CD4-positive, alpha-beta memory T cell (primary cell): ENCODE measurements at regions not wholly inside any gene's neighbourhood (a gene's known extent, or its start where the extent isn't known, plus 50 kb on each side); places are given as distances from the start of the nearest gene placed in this dataset.

ENCODE experiments used
- CTCF ChIA-PET: fragments of 350-600 bp; sonication (Branson Sonifier 250); formaldehyde crosslinking; loops from one replicate; lab custom pipeline; 2021; ENCODE audit warnings: inconsistent platforms; ENCODE audit not compliant: partially characterized antibody; lab: Charles Lee
- POLR2A ChIA-PET: fragments of 350-600 bp; sonication (Branson Sonifier 250); formaldehyde crosslinking; loops from one replicate; lab custom pipeline; 2021; ENCODE audit not compliant: partially characterized antibody; lab: Charles Lee
- DNase-seq, 5 donors: peaks; one replicate each; pipeline versions ENCODE4 v3.0.0 to v3.0.0-alpha.2; 2020 to 2022; ENCODE audit warnings: mixed read lengths in 1 of 5
- H3K27ac ChIP-seq: one replicate; pipeline ENCODE4 v1.7.0; 2013; ENCODE audit warnings: low read depth, low read length
- H3K27me3 ChIP-seq: 2 replicates; pipeline ENCODE4 v1.7.0; 2013; ENCODE audit warnings: mild to moderate bottlenecking, low read length, moderate library complexity; ENCODE audit not compliant: insufficient read depth
- H3K36me3 ChIP-seq: 2 replicates; pipeline ENCODE4 v1.7.0; 2013; ENCODE audit warnings: mild to moderate bottlenecking, low read length, moderate library complexity; ENCODE audit not compliant: insufficient read depth
- H3K4me1 ChIP-seq: 2 replicates; pipeline ENCODE4 v1.7.0; 2013; ENCODE audit warnings: mild to moderate bottlenecking, low read length, moderate library complexity; ENCODE audit not compliant: insufficient read depth
- H3K4me3 ChIP-seq, 2 donors: one replicate each; pipeline ENCODE4 v1.7.0; 2013; ENCODE audit warnings: low read length in 2 of 2, mild to moderate bottlenecking in 1 of 2
- H3K9me3 ChIP-seq, 2 donors: one replicate each; pipeline ENCODE4 v1.7.0; 2013; ENCODE audit warnings: low read length in 2 of 2, control low read depth in 1 of 2; ENCODE audit not compliant: control insufficient read depth in 1 of 2
- H3K27ac Mint-ChIP-seq, 7 donors: one replicate each; pipeline ENCODE4 v1.8.0; 2020 to 2021; ENCODE audit warnings: mixed read lengths in 7 of 7, mild to moderate bottlenecking in 6 of 7, inconsistent platforms in 3 of 7, moderate library complexity in 3 of 7
- H3K27me3 Mint-ChIP-seq, 2 donors: one replicate each; pipeline ENCODE4 v1.8.0; 2020 to 2021; ENCODE audit warnings: mixed read lengths in 2 of 2
- H3K36me3 Mint-ChIP-seq, 2 donors: one replicate each; pipeline ENCODE4 v1.8.0; 2020 to 2021; ENCODE audit warnings: mixed read lengths in 2 of 2, inconsistent platforms in 1 of 2, mild to moderate bottlenecking in 1 of 2
- H3K4me1 Mint-ChIP-seq, 4 donors: one replicate each; pipeline ENCODE4 v1.8.0; 2020 to 2021; ENCODE audit warnings: mixed read lengths in 4 of 4, mild to moderate bottlenecking in 1 of 4
- H3K4me3 Mint-ChIP-seq, 8 donors: one replicate each; pipeline ENCODE4 v1.8.0; 2020 to 2021; ENCODE audit warnings: mixed read lengths in 8 of 8, mild to moderate bottlenecking in 7 of 8, moderate library complexity in 6 of 8, inconsistent platforms in 3 of 8
- H3K9me3 Mint-ChIP-seq, 8 donors: one replicate each; pipeline ENCODE4 v1.8.0; 2020 to 2021; ENCODE audit warnings: mixed read lengths in 8 of 8, mild to moderate bottlenecking in 5 of 8, inconsistent platforms in 3 of 8, moderate library complexity in 1 of 8
- intact Hi-C: fragments of 100-400 bp; cut with micrococcal nuclease; formaldehyde crosslinking; loops from one replicate; pipeline ENCODE4 v1.15.1; 2023

DNA sequence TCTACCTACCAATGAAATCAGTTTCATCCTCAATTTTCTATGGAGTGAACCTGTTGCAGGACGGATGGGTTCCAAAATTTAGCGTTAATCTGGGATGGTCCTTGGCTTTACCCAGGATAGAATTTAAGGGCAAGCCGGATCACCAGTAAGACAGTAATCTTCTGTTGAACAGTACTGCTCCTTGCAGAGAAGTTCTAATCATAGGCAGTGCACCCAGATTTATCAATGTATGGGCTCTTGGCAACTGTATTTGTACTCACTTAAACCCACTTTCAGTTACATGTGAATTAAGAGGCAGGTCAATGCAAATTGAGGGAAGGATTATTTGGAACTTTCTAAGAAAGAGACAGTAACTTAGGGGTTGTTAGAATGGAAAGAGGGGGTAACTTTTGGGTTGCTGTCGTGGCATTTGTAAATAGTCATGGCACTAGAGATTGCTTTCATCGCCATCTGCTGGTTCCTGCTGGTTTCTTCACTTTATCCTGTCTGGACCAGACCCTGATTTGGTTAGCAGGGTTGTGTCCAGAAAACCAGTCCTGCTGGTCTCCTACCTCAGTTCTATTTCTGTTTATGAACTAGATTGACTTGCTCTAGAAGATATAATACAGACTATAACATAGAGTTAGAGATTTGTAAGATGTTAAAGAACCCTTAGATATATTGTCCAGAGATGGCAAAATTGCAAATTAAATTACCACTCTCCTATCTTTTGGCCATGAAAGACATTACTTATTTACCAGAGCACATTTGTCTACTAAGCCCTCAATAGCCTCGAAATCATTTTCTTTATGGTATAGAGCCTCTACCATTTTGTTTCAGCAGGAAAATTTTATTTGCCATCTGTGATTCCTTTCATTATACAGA is 646.3 kb downstream of the UTRN start:
- ChIA-PET POLR2A (no interaction called here), CTCF (interaction anchor here (0.9 to 2.1 kb wide), 2 partner anchors 13 to 349 kb away, joined by 3 to 6 read pairs; no protein-coding TSS in a partner anchor)
- peaks cover 3 to 8% of the 10 kb centered on the region in 2 donors for H3K27me3 Mint-ChIP-seq
- no peak overlapping the region for H3K4me3 Mint-ChIP-seq
- intact Hi-C loops: loop anchor here (1.0 kb wide), 1 partner anchor 349 kb away; no protein-coding TSS in a partner anchor
- Histone ChIP-seq H3K27ac (no peak overlapping the region), H3K9me3 (no peaks in the 10 kb centered on the region), H3K4me1 (no peaks in the 10 kb centered on the region), H3K27me3 (no peaks in the 10 kb centered on the region), H3K36me3 (no peaks in the 10 kb centered on the region), H3K4me3 (no peak overlapping the region)
- peaks cover 0 to 12% (median 7%) of the 10 kb centered on the region in 8 donors for H3K9me3 Mint-ChIP-seq
- no peaks in the 10 kb centered on the region for H3K36me3 Mint-ChIP-seq
- H3K27ac Mint-ChIP-seq: no peak overlapping the region
- peak in 4 of 5 donors; percentile 6 to 26 (median 18) for DNase-seq
- H3K4me1 Mint-ChIP-seq: no peaks in the 10 kb centered on the region

DNA sequence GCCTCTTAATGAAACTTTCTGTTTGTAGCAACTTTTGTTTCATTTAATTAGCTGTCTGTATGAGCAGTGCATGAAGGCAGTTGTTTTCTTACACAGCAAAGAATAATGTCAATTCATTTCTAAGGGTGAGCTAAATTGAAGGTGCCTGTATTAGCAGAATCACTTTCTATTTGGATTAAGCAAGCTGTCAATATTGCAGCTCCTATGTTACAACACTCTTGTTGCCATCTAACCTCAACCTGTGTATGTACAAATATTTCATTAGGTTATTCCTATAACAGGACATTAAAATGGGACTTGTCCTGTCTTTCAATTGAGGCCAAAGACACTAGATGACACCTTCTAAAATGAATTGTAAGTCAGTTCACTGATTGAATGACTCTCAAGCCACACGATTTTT is 647.5 kb downstream of the UTRN start:
- H3K27me3 ChIP-seq: no peaks in the 10 kb centered on the region
- no peak overlapping the region for H3K27ac ChIP-seq
- intact Hi-C loops: no loop called here
- H3K9me3 ChIP-seq: no peaks in the 10 kb centered on the region
- H3K36me3 ChIP-seq: no peaks in the 10 kb centered on the region
- peaks cover 0 to 12% (median 7%) of the 10 kb centered on the region in 8 donors for H3K9me3 Mint-ChIP-seq
- no peaks in the 10 kb centered on the region for H3K4me1 ChIP-seq
- H3K4me1 Mint-ChIP-seq: no peaks in the 10 kb centered on the region
- H3K4me3 Mint-ChIP-seq: no peak overlapping the region
- CTCF ChIA-PET: interaction anchor here (0.7 to 2.1 kb wide), 2 partner anchors 14 to 824 kb away, joined by 3 to 6 read pairs; no protein-coding TSS in a partner anchor
- no peak overlapping the region for H3K4me3 ChIP-seq
- no peak overlapping the region for H3K27ac Mint-ChIP-seq
- H3K36me3 Mint-ChIP-seq: no peaks in the 10 kb centered on the region
- no peak for DNase-seq
- peaks cover 3 to 8% of the 10 kb centered on the region in 2 donors for H3K27me3 Mint-ChIP-seq
- POLR2A ChIA-PET: no interaction called here

DNA sequence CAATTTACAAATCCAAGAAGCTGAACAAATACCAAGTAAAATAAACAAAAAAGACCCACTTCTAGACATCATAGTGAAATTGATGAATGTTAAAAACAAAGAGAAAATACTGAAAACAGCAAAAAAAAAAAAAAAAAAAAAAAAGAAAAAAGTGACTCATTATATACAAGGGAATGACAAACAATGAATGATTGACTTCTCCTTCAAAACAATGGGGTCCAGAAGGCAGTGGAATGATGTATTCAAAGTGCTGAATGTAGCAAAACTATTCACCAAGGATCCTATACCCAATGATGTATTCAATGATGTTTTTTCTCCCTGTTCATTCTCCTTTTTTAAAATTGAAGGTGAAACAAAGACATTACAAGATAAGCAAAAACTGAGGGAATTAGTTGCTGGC is 650.0 kb downstream of the UTRN start:
- CTCF ChIA-PET: no interaction called here
- intact Hi-C loops: no loop called here

DNA sequence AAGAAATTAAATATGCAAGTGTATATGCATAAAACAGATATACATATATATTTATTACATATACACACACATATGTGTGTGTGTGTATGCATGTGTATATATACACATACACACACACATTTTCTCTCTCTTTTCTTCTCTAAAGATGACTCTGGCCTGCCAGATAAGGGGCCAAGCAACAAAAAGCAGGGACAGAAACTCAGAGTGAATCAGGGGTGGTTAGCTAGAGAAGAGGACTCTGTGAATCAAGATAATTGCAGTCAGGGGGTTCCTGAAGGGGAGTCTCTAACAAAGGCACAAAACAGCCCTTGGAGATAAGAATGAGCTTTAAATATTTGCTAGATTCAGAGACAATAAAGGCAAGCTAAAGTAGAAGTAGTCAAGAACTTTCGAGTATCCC is 650.5 kb downstream of the UTRN start:
- Mint-ChIP-seq H3K9me3 (peaks cover 0 to 12% (median 7%) of the 10 kb centered on the region in 8 donors), H3K4me3 (no peak overlapping the region), H3K4me1 (no peaks in the 10 kb centered on the region), H3K27me3 (peaks cover 2 to 3% of the 10 kb centered on the region in 2 donors), H3K27ac (no peak overlapping the region), H3K36me3 (no peaks in the 10 kb centered on the region)
- Histone ChIP-seq H3K36me3 (no peaks in the 10 kb centered on the region), H3K4me1 (no peaks in the 10 kb centered on the region), H3K27ac (no peak overlapping the region), H3K9me3 (no peaks in the 10 kb centered on the region), H3K27me3 (no peaks in the 10 kb centered on the region), H3K4me3 (no peak overlapping the region)
- POLR2A ChIA-PET: no interaction called here
- CTCF ChIA-PET: no interaction called here
- intact Hi-C loops: no loop called here
- DNase-seq: no peak

More for the DNA sequence above, 650.0 kb downstream of the UTRN start:
- H3K9me3 ChIP-seq: no peaks in the 10 kb centered on the region
- H3K27ac ChIP-seq: no peak overlapping the region
- Mint-ChIP-seq H3K27ac (no peak overlapping the region), H3K4me1 (no peaks in the 10 kb centered on the region), H3K36me3 (no peaks in the 10 kb centered on the region), H3K4me3 (no peak overlapping the region), H3K27me3 (peaks cover 2 to 3% of the 10 kb centered on the region in 2 donors), H3K9me3 (peaks cover 0 to 12% (median 7%) of the 10 kb centered on the region in 8 donors)
- H3K36me3 ChIP-seq: no peaks in the 10 kb centered on the region
- no peak overlapping the region for H3K4me3 ChIP-seq
- POLR2A ChIA-PET: no interaction called here
- DNase-seq: no peak
- H3K4me1 ChIP-seq: no peaks in the 10 kb centered on the region
- no peaks in the 10 kb centered on the region for H3K27me3 ChIP-seq

DNA sequence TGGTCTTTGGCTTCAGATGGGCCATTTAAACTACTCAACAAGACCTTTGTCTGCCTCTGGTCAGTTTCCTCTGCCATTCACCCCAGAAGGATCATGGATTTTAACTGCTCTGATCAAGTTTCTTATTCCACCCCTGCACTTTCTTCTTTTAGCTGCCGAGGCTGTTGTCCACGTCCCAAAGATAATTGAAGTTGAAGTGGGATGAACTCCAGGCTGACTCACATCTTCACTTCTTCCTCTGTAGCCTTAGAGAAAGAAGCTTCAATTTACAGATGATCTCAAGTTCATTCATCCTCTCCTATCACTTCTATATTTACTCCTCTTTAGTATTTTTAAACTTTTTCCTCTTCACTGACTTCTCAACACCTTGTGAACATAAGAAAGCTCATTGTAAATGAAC is 651.6 kb downstream of the UTRN start:
- H3K27ac ChIP-seq: no peak overlapping the region
- CTCF ChIA-PET: no interaction called here
- POLR2A ChIA-PET: no interaction called here
- no peaks in the 10 kb centered on the region for H3K4me1 Mint-ChIP-seq
- H3K36me3 ChIP-seq: no peaks in the 10 kb centered on the region
- no peaks in the 10 kb centered on the region for H3K4me1 ChIP-seq
- H3K9me3 Mint-ChIP-seq: peaks cover 0 to 12% (median 7%) of the 10 kb centered on the region in 8 donors
- H3K27ac Mint-ChIP-seq: no peak overlapping the region
- no peak for DNase-seq
- no peaks in the 10 kb centered on the region for H3K36me3 Mint-ChIP-seq
- intact Hi-C loops: no loop called here
- H3K9me3 ChIP-seq: no peaks in the 10 kb centered on the region
- H3K27me3 ChIP-seq: no peaks in the 10 kb centered on the region
- no peak overlapping the region for H3K4me3 ChIP-seq
- H3K27me3 Mint-ChIP-seq: peaks cover 1 to 3% of the 10 kb centered on the region in 2 donors
- no peak overlapping the region for H3K4me3 Mint-ChIP-seq

DNA sequence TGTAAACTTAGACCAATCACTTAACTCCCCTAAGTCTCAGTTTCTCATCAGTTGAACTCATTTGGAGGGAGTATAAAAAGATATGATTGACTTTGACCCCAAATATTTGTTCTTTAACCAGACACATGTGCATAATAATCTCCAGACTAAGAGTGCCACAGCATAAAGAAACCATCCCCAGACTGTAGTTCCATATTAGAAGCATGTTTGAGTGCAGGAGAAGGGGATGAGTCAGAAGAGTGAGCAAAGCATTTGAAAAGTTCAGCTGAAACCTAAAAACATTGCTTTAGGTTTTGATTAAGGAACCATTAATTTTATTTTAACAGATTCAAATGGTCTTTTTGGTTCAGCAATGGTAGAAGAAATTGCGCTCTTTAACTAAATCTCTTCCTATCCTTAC is 654.8 kb downstream of the UTRN start:
- intact Hi-C loops: no loop called here
- POLR2A ChIA-PET: no interaction called here
- H3K36me3 Mint-ChIP-seq: no peaks in the 10 kb centered on the region
- Histone ChIP-seq H3K9me3 (no peaks in the 10 kb centered on the region), H3K27ac (no peak overlapping the region), H3K4me1 (no peaks in the 10 kb centered on the region), H3K4me3 (no peak overlapping the region), H3K27me3 (no peaks in the 10 kb centered on the region), H3K36me3 (no peaks in the 10 kb centered on the region)
- no peak overlapping the region for H3K27ac Mint-ChIP-seq
- no peak overlapping the region for H3K4me3 Mint-ChIP-seq
- DNase-seq: no peak
- H3K27me3 Mint-ChIP-seq: peaks cover 1 to 2% of the 10 kb centered on the region in 2 donors
- H3K9me3 Mint-ChIP-seq: peaks cover 0 to 6% (median 2%) of the 10 kb centered on the region in 8 donors
- no peaks in the 10 kb centered on the region for H3K4me1 Mint-ChIP-seq
- CTCF ChIA-PET: no interaction called here

DNA sequence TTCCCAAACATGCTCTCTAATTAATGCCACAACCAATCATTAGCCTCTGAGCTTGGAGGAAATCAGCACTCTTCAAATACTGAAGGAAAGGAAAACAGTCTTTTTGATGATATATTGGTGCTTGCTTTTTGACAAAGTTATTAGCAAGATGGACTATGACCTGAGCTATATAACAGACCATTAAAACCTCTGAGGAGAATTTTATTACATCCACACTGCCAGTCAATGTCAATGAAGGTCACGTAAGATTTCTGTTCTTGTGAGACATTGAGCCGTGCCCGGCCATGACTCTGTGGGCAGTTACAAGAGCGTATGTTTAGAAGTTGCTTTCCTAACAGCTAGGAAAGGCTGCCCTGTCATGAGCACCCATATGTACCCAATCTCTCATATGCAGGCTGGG is 659.0 kb downstream of the UTRN start:
- Mint-ChIP-seq H3K27me3 (peaks cover 2 to 3% of the 10 kb centered on the region in 2 donors), H3K27ac (no peak overlapping the region), H3K36me3 (no peaks in the 10 kb centered on the region), H3K4me3 (no peak overlapping the region), H3K9me3 (peaks cover 0 to 6% (median 0%) of the 10 kb centered on the region in 8 donors), H3K4me1 (no peaks in the 10 kb centered on the region)
- CTCF ChIA-PET: no interaction called here
- intact Hi-C loops: no loop called here
- H3K9me3 ChIP-seq: no peaks in the 10 kb centered on the region
- no peaks in the 10 kb centered on the region for H3K4me1 ChIP-seq
- POLR2A ChIA-PET: interaction anchor here (0.6 kb wide), 1 partner anchor 1858 kb away, joined by 3 read pairs; no protein-coding TSS in a partner anchor
- no peaks in the 10 kb centered on the region for H3K36me3 ChIP-seq
- no peak overlapping the region for H3K27ac ChIP-seq
- no peaks in the 10 kb centered on the region for H3K27me3 ChIP-seq
- H3K4me3 ChIP-seq: no peak overlapping the region
- no peak for DNase-seq
